ENCODE measurements at regions not wholly inside any gene's neighbourhood (a gene's known extent, or its start where the extent isn't known, plus 50 kb on each side); places are given as distances from the start of the nearest gene placed in this dataset.

DNA sequence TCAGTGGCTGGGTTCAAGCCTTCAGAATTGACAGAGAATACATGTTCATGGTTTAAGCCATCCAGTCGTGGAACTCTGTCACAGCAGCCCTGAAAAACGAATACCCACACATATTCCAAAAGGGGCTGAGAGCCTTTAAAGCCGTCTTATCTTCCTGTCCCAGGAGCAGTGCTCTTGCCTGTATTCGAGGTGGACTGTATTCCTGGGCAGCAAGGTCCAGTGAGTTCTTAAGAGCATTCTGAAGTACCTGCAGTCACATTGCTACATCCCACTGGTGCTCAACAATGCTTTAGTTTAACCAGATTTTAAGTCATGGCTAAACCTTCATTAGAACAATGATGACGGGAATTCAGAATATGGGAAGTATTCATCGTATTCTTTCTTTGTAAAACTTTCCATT, 380.7 kb upstream of the KLF4 start:
- TF ChIP-seq POLR2A (IDR thresholded peaks at IDR 0.05; ENCODE audit: extremely low read depth, insufficient read length) (no peak), MYC (IDR thresholded peaks at IDR 0.05; ENCODE audit: low read depth, low read length) (no peak)
- TF ChIP-seq, protein P1, sequence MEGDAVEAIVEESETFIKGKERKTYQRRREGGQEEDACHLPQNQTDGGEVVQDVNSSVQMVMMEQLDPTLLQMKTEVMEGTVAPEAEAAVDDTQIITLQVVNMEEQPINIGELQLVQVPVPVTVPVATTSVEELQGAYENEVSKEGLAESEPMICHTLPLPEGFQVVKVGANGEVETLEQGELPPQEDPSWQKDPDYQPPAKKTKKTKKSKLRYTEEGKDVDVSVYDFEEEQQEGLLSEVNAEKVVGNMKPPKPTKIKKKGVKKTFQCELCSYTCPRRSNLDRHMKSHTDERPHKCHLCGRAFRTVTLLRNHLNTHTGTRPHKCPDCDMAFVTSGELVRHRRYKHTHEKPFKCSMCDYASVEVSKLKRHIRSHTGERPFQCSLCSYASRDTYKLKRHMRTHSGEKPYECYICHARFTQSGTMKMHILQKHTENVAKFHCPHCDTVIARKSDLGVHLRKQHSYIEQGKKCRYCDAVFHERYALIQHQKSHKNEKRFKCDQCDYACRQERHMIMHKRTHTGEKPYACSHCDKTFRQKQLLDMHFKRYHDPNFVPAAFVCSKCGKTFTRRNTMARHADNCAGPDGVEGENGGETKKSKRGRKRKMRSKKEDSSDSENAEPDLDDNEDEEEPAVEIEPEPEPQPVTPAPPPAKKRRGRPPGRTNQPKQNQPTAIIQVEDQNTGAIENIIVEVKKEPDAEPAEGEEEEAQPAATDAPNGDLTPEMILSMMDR (IDR thresholded peaks at IDR 0.05; ENCODE audit: low read depth, low read length): no peak
- TF ChIP-seq, protein P2, sequence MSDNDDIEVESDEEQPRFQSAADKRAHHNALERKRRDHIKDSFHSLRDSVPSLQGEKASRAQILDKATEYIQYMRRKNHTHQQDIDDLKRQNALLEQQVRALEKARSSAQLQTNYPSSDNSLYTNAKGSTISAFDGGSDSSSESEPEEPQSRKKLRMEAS (IDR thresholded peaks at IDR 0.05; ENCODE audit: low read depth, low read length): no peak

DNA sequence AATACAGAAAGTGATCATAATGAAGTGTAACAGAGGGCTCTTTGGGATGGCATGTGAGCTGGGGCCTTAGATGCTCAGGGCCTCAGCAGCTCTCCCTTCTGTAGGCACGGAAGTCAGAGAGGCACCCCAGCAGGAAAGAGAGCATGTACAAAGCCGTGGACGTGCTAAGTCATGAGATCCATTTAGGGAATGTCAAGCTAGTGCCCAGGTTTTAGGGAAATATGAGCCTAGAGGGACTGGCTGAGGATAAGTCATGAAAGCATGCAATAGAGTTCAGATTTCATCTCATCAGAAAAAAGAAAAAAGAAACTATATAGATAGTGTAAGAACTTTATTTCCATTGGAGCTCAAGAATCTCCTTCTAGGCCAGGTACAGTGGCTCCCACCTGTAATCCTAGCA, 379.5 kb upstream of the KLF4 start:
- H3K4me3 ChIP-seq (ENCODE audit: low read depth, low read length): no peak overlapping the region
- TF ChIP-seq, protein P1 (IDR thresholded peaks at IDR 0.05; ENCODE audit: low read depth, low read length): no peak
- TF ChIP-seq POLR2A (IDR thresholded peaks at IDR 0.05; ENCODE audit: extremely low read depth, insufficient read length) (no peak), MYC (IDR thresholded peaks at IDR 0.05; ENCODE audit: low read depth, low read length) (no peak)
- TF ChIP-seq, protein P2 (IDR thresholded peaks at IDR 0.05; ENCODE audit: low read depth, low read length): no peak

More for the DNA sequence above, 380.7 kb upstream of the KLF4 start:
- no peak overlapping the region for H3K4me3 ChIP-seq (ENCODE audit: low read depth, low read length)
- DNase-seq (ENCODE audit: low read depth): no peak

DNA sequence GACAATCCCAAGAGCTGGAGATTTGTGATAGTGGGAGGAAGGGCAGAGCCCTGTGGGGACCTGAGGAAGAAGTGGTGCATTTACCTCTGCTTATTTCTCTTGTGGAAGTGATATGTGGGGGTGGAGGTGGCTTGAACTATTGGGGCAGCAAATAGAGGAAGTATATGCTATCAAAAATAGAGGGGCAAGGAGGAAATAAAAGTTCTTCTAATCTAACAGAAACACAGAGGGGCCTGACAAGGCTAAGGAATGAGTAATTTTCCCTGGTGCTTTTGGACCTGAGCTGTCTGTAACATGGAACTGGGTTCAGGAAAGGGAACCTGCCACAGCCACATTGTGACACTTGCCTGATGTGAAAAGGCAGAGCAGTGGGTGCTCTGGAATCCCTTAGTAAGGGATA, 378.6 kb upstream of the KLF4 start:
- H3K4me3 ChIP-seq (ENCODE audit: low read depth, low read length): no peak overlapping the region
- peak; percentile 54 for DNase-seq (ENCODE audit: low read depth)
- TF ChIP-seq, protein P2 (IDR thresholded peaks at IDR 0.05; ENCODE audit: low read depth, low read length): no peak
- TF ChIP-seq POLR2A (IDR thresholded peaks at IDR 0.05; ENCODE audit: extremely low read depth, insufficient read length) (no peak), MYC (IDR thresholded peaks at IDR 0.05; ENCODE audit: low read depth, low read length) (no peak)
- TF ChIP-seq, protein P1 (IDR thresholded peaks at IDR 0.05; ENCODE audit: low read depth, low read length): no peak

More for the DNA sequence above, 379.5 kb upstream of the KLF4 start:
- no peak for DNase-seq (ENCODE audit: low read depth)

DNA sequence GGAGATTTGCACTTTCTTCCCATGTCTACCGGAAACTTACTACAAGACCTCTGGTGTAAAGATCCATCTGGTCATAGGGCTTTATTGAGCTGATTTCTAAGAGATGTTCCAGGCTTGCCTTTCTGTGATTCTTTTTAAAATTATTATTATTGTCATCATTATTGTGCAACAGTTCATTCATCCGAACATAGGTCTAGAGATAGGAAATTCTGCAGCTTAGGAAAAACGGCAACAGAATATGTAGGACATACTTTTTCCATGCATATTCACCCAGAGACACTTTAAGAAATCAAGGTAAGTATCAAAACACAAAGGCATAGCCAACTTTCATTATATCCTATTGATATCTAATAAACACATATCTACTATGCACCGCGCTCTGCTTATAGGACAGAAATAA, 378.2 kb upstream of the KLF4 start:
- TF ChIP-seq POLR2A (IDR thresholded peaks at IDR 0.05; ENCODE audit: extremely low read depth, insufficient read length): no peak
- TF ChIP-seq, protein P2 (IDR thresholded peaks at IDR 0.05; ENCODE audit: low read depth, low read length): no peak
- TF ChIP-seq, protein P1 (IDR thresholded peaks at IDR 0.05; ENCODE audit: low read depth, low read length): no peak
- no peak for TF ChIP-seq MYC (IDR thresholded peaks at IDR 0.05; ENCODE audit: low read depth, low read length)
- DNase-seq (ENCODE audit: low read depth): no peak
- H3K4me3 ChIP-seq (ENCODE audit: low read depth, low read length): no peak overlapping the region

DNA sequence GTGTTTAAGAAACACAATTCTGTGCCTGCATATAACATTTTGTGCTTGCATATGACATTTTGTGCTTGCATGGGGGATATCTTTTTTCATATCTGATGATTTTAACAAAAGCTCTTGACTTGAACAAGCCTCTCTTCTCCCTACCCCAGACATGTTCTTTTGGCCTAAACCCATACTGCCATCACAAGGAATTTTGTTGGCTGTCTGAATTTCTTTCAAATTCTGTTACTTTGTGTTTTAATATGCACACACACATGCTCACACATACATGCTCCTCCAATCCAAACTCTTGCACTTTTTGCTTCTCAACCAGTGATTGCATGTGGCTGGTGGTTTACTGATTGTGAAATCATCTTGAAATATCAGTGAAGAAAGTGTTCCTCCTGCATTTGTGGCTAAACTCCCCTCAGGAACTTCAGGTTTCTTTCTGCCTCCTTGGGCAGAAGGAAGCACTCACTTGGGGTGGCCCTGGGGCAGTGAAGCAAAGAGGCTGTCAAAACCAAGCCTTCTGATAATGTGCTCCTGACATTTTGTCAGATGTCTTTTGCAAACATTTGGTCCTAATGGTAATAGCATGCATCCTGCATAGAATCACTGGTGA, 377.2 kb upstream of the KLF4 start:
- peak; percentile 89 for DNase-seq (ENCODE audit: low read depth)
- no peak for TF ChIP-seq POLR2A (IDR thresholded peaks at IDR 0.05; ENCODE audit: extremely low read depth, insufficient read length)
- TF ChIP-seq, protein P2 (IDR thresholded peaks at IDR 0.05; ENCODE audit: low read depth, low read length): peak; percentile 66
- TF ChIP-seq MYC (IDR thresholded peaks at IDR 0.05; ENCODE audit: low read depth, low read length): peak; percentile 63; the same call in 1 of the 2 replicates
- TF ChIP-seq, protein P1 (IDR thresholded peaks at IDR 0.05; ENCODE audit: low read depth, low read length): no peak
- no peak overlapping the region for H3K4me3 ChIP-seq (ENCODE audit: low read depth, low read length)
